Astrocyte (in vitro differentiated cells and primary cell): ENCODE measurements at regions not wholly inside any gene's neighbourhood (a gene's known extent, or its start where the extent isn't known, plus 50 kb on each side); places are given as distances from the start of the nearest gene placed in this dataset.
A peak's percentile ranks its signal among the peaks of the same experiment; 100 is the strongest.

Experiments used
- DNase-seq: peaks from one replicate; pipeline ENCODE4 v3.0.0-alpha.2; 2010; ENCODE audit warnings: low read depth
- FAIRE-seq: peaks from 2 replicates; lab custom pipeline; 2011; peaks lifted over from hg19 to GRCh38; lab: Jason Lieb, UNC
- H2AFZ ChIP-seq: 2 replicates; pipeline ENCODE4 v1.6.0; 2012; ENCODE audit warnings: low read depth, low read length, inconsistent platforms
- H3K27ac ChIP-seq: 2 replicates; pipeline ENCODE4 v1.5.1; 2011; ENCODE audit warnings: low read depth, low read length, inconsistent platforms
- H3K27me3 ChIP-seq: 2 replicates; pipeline ENCODE4 v1.6.0; 2011; ENCODE audit warnings: low read length, inconsistent platforms; ENCODE audit not compliant: insufficient read depth
- H3K36me3 ChIP-seq: 2 replicates; pipeline ENCODE4 v1.5.1; 2011; ENCODE audit warnings: low read length, inconsistent platforms; ENCODE audit not compliant: insufficient read depth
- H3K4me1 ChIP-seq: 2 replicates; pipeline ENCODE4 v1.5.1; 2011; ENCODE audit warnings: low read length, inconsistent platforms; ENCODE audit not compliant: insufficient read depth
- H3K4me2 ChIP-seq: 2 replicates; pipeline ENCODE4 v1.6.0; 2012; ENCODE audit warnings: low read length, inconsistent platforms
- H3K4me3 ChIP-seq: 2 replicates; pipeline ENCODE4 v1.5.1; 2011; ENCODE audit warnings: low read depth, mild to moderate bottlenecking, low read length, inconsistent platforms; ENCODE audit not compliant: insufficient read depth
- H3K79me2 ChIP-seq: 2 replicates; pipeline ENCODE4 v1.6.0; 2012; ENCODE audit warnings: mild to moderate bottlenecking, low read length, inconsistent platforms; ENCODE audit not compliant: insufficient read depth
- H3K9ac ChIP-seq: 2 replicates; pipeline ENCODE4 v1.6.0; 2012; ENCODE audit warnings: mild to moderate bottlenecking, low read length, inconsistent platforms
- H3K9me3 ChIP-seq: 2 replicates; pipeline ENCODE4 v1.5.1; 2012; ENCODE audit warnings: low read depth, mild to moderate bottlenecking, low read length, inconsistent platforms; ENCODE audit not compliant: insufficient read depth
- H4K20me1 ChIP-seq: 2 replicates; pipeline ENCODE4 v1.6.0; 2012; ENCODE audit warnings: low read length, inconsistent platforms; ENCODE audit not compliant: insufficient read depth
- H3K27ac Mint-ChIP-seq: one replicate; pipeline ENCODE4 v1.8.0; 2021; ENCODE audit warnings: mild to moderate bottlenecking, mixed read lengths; ENCODE audit not compliant: unreplicated experiment
- H3K27me3 Mint-ChIP-seq: one replicate; pipeline ENCODE4 v1.8.0; 2021; ENCODE audit warnings: low read depth, mixed read lengths; ENCODE audit not compliant: unreplicated experiment
- H3K36me3 Mint-ChIP-seq: one replicate; pipeline ENCODE4 v1.8.0; 2021; ENCODE audit warnings: low read depth, mixed read lengths; ENCODE audit not compliant: unreplicated experiment
- H3K4me1 Mint-ChIP-seq: one replicate; pipeline ENCODE4 v1.8.0; 2021; ENCODE audit warnings: low read depth, mixed read lengths; ENCODE audit not compliant: unreplicated experiment
- H3K4me3 Mint-ChIP-seq: one replicate; pipeline ENCODE4 v1.8.0; 2021; ENCODE audit warnings: mild to moderate bottlenecking, moderate library complexity, mixed read lengths; ENCODE audit not compliant: unreplicated experiment
- H3K9me3 Mint-ChIP-seq: one replicate; pipeline ENCODE4 v1.8.0; 2021; ENCODE audit warnings: mild to moderate bottlenecking, mixed read lengths; ENCODE audit not compliant: unreplicated experiment
- EZH2 ChIP-seq: IDR thresholded peaks from 2 replicates; pipeline ENCODE4 v1.6.1; 2012; ENCODE audit warnings: mild to moderate bottlenecking, low read length, inconsistent platforms; ENCODE audit not compliant: insufficient read depth
- TF ChIP-seq, protein P1 (sequence below): IDR thresholded peaks from 2 replicates; pipeline ENCODE4 v1.5.1; 2011; ENCODE audit warnings: low read depth, mild to moderate bottlenecking, inconsistent platforms, low read length, moderate library complexity; ENCODE audit not compliant: insufficient read depth

- FAIRE-seq (no peak), DNase-seq (no peak)
- no peaks in the 10 kb centered on the region for H3K79me2 ChIP-seq
- peaks cover 11% of the 10 kb centered on the region for H3K4me1 ChIP-seq
- no peaks in the 10 kb centered on the region for H3K27me3 ChIP-seq
- H3K27me3 Mint-ChIP-seq = no peaks in the 10 kb centered on the region
- H3K27ac ChIP-seq = no peak overlapping the region
- no peak overlapping the region for H3K4me2 ChIP-seq
- H3K9me3 ChIP-seq = no peaks in the 10 kb centered on the region
- no peak overlapping the region for H3K4me3 ChIP-seq
- no peak overlapping the region for H3K27ac Mint-ChIP-seq
- H3K9ac ChIP-seq = no peak overlapping the region
- no peak overlapping the region for H3K4me3 Mint-ChIP-seq
- H3K9me3 Mint-ChIP-seq = no peaks in the 10 kb centered on the region
- H4K20me1 ChIP-seq = no peaks in the 10 kb centered on the region
- H3K36me3 Mint-ChIP-seq = no peaks in the 10 kb centered on the region
- TF ChIP-seq, protein P1, sequence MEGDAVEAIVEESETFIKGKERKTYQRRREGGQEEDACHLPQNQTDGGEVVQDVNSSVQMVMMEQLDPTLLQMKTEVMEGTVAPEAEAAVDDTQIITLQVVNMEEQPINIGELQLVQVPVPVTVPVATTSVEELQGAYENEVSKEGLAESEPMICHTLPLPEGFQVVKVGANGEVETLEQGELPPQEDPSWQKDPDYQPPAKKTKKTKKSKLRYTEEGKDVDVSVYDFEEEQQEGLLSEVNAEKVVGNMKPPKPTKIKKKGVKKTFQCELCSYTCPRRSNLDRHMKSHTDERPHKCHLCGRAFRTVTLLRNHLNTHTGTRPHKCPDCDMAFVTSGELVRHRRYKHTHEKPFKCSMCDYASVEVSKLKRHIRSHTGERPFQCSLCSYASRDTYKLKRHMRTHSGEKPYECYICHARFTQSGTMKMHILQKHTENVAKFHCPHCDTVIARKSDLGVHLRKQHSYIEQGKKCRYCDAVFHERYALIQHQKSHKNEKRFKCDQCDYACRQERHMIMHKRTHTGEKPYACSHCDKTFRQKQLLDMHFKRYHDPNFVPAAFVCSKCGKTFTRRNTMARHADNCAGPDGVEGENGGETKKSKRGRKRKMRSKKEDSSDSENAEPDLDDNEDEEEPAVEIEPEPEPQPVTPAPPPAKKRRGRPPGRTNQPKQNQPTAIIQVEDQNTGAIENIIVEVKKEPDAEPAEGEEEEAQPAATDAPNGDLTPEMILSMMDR = no peak
- TF ChIP-seq EZH2 = no peak
- H2AFZ ChIP-seq = no peak overlapping the region
- no peaks in the 10 kb centered on the region for H3K36me3 ChIP-seq
- H3K4me1 Mint-ChIP-seq = peaks cover 11% of the 10 kb centered on the region
These were observed 179.5 kb downstream of the STK31 start for GRCh38 chr7:23889566-23889965.

DNA sequence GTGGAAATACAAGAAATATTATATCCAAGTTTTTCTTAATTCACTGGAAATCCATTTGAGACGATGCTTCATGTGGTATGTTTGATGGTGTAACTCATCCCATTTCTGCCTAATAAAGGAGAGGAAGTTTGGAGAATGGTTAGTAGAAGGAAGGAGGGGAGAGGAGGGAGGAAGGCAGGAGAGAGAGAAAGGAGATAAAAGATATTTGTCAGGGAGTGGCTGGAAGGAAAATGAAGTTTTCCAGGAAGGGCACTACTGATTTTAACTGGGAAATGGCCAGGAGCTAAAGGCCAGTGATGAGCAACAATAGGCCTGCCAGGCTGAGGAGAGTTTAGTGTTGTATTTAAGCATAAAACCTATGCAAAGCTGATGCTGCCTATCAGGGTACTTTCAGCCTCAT is 182.0 kb downstream of the STK31 start:
- Histone ChIP-seq H3K4me3 (no peak overlapping the region), H3K27me3 (no peaks in the 10 kb centered on the region), H3K9me3 (no peaks in the 10 kb centered on the region), H3K4me2 (no peak overlapping the region), H4K20me1 (no peaks in the 10 kb centered on the region), H3K27ac (no peak overlapping the region), H3K79me2 (no peaks in the 10 kb centered on the region), H3K36me3 (no peaks in the 10 kb centered on the region), H2AFZ (no peak overlapping the region), H3K9ac (no peak overlapping the region), H3K4me1 (peaks cover 11% of the 10 kb centered on the region)
- no peaks in the 10 kb centered on the region for H3K27me3 Mint-ChIP-seq
- no peaks in the 10 kb centered on the region for H3K9me3 Mint-ChIP-seq
- H3K4me3 Mint-ChIP-seq = no peak overlapping the region
- FAIRE-seq = no peak
- TF ChIP-seq EZH2 = no peak
- TF ChIP-seq, protein P1 = no peak
- no peak for DNase-seq
- H3K4me1 Mint-ChIP-seq = peaks cover 25% of the 10 kb centered on the region
- H3K27ac Mint-ChIP-seq = peak overlapping the region; percentile 38
- no peaks in the 10 kb centered on the region for H3K36me3 Mint-ChIP-seq

DNA sequence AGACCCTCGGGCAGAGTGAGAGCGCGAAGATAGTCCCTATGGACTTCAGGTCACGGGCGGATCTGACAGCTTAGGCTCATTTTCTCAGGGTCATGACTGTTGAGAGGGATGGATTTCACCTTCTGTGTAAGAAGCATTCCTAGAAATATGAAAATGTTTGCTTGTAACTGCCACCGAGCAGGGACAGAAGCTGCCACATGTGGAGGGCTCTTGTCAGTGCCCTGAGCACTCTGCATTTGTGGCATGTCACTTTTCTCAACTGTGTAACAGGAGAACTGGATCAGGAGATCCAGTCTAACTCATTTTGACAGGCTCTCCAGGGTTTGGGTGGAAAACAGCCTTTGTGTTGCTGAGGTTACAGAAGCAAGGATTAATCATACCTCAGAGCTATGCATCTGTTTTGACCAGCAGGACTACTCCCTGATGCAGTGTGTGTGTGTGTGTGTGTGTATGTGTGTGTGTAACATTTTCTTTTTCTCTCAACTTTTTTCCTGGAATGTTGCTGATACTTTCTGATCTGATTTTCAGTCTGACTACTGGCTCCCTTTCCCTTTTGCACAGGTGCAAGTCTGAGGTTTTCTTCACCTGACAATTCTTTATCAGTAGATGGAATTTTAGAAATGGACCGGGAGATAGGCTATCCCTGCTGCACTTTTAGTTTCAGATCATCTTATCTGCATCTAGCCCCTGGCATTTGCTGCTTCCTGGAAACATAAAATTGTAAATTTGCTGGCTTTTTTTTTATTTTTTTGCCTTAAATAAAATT is 183.3 kb downstream of the STK31 start:
- Histone ChIP-seq H3K79me2 (no peaks in the 10 kb centered on the region), H3K4me3 (no peak overlapping the region), H3K36me3 (no peaks in the 10 kb centered on the region), H4K20me1 (no peaks in the 10 kb centered on the region), H3K27me3 (no peaks in the 10 kb centered on the region), H2AFZ (no peak overlapping the region), H3K9ac (no peak overlapping the region), H3K4me1 (peaks cover 11% of the 10 kb centered on the region), H3K27ac (no peak overlapping the region), H3K4me2 (peak overlapping the region; percentile 13), H3K9me3 (no peaks in the 10 kb centered on the region)
- Mint-ChIP-seq H3K27ac (peak overlapping the region; percentile 70), H3K27me3 (no peaks in the 10 kb centered on the region), H3K36me3 (no peaks in the 10 kb centered on the region), H3K4me1 (peaks cover 25% of the 10 kb centered on the region), H3K4me3 (no peak overlapping the region), H3K9me3 (no peaks in the 10 kb centered on the region)
- peak; percentile 77 for DNase-seq
- FAIRE-seq = no peak
- TF ChIP-seq EZH2 = no peak
- TF ChIP-seq, protein P1 = no peak
